H9 (cell line): ENCODE measurements at regions not wholly inside any gene's neighbourhood (a gene's known extent, or its start where the extent isn't known, plus 50 kb on each side); places are given as distances from the start of the nearest gene placed in this dataset.

Experiments
- DNase-seq: peaks from one replicate; pipeline ENCODE4 v3.0.0-alpha.2; 2017
- H2AFZ ChIP-seq: one replicate; pipeline ENCODE4 v1.6.1; 2013; ENCODE audit warnings: mild to moderate bottlenecking, low read length, control low read depth, moderate library complexity
- H2AK5ac ChIP-seq: 2 replicates; pipeline ENCODE4 v1.6.1; 2013; ENCODE audit warnings: low read length, control low read depth, mixed read lengths; ENCODE audit not compliant: insufficient read length
- H2BK120ac ChIP-seq: one replicate; pipeline ENCODE4 v1.6.1; 2013; ENCODE audit warnings: low read depth, mild to moderate bottlenecking, low read length, control low read depth, inconsistent platforms; ENCODE audit not compliant: poor library complexity, severe bottlenecking
- H2BK12ac ChIP-seq: 2 replicates; pipeline ENCODE4 v1.6.1; 2013; ENCODE audit warnings: low read length, control low read depth, mixed read lengths, low read depth; ENCODE audit not compliant: insufficient read length
- H2BK15ac ChIP-seq: 2 replicates; pipeline ENCODE4 v1.6.1; 2013; ENCODE audit warnings: low read depth, low read length, control low read depth
- H2BK20ac ChIP-seq: one replicate; pipeline ENCODE4 v1.6.1; 2013; ENCODE audit warnings: low read depth, mild to moderate bottlenecking, low read length, control low read depth, inconsistent platforms; ENCODE audit not compliant: poor library complexity, severe bottlenecking
- H2BK5ac ChIP-seq: 2 replicates; pipeline ENCODE4 v1.6.1; 2013; ENCODE audit warnings: low read length, control low read depth, mixed read lengths; ENCODE audit not compliant: insufficient read length
- H3K14ac ChIP-seq: 2 replicates; pipeline ENCODE4 v1.6.1; 2013; ENCODE audit warnings: low read length, control low read depth; ENCODE audit not compliant: insufficient read depth
- H3K18ac ChIP-seq: 2 replicates; pipeline ENCODE4 v1.6.1; 2013; ENCODE audit warnings: low read depth, mild to moderate bottlenecking, mixed read lengths, low read length, control low read depth; ENCODE audit not compliant: insufficient read length
- H3K23ac ChIP-seq: 2 replicates; pipeline ENCODE4 v1.6.1; 2013; ENCODE audit warnings: low read length, control low read depth, mixed read lengths, low read depth; ENCODE audit not compliant: insufficient read length
- H3K23me2 ChIP-seq: 2 replicates; pipeline ENCODE4 v1.6.1; 2013; ENCODE audit warnings: low read depth, mild to moderate bottlenecking, mixed read lengths, low read length, control low read depth; ENCODE audit not compliant: insufficient read length, poor library complexity, severe bottlenecking
- H3K27ac ChIP-seq: 2 replicates; pipeline ENCODE4 v1.5.1; 2013; ENCODE audit warnings: low read length, control low read depth, mixed read lengths, low read depth; ENCODE audit not compliant: insufficient read length
- H3K27me3 ChIP-seq: 2 replicates; pipeline ENCODE4 v1.6.1; 2013; ENCODE audit warnings: low read length, control low read depth, inconsistent platforms; ENCODE audit not compliant: insufficient read depth
- H3K4ac ChIP-seq: 2 replicates; pipeline ENCODE4 v1.6.1; 2013; ENCODE audit warnings: low read depth, mild to moderate bottlenecking, control low read depth, inconsistent platforms, low read length, moderate library complexity
- H3K4me1 ChIP-seq: 2 replicates; pipeline ENCODE4 v1.6.1; 2013; ENCODE audit warnings: low read length, control low read depth, inconsistent platforms; ENCODE audit not compliant: insufficient read depth
- H3K4me2 ChIP-seq: 2 replicates; pipeline ENCODE4 v1.6.1; 2013; ENCODE audit warnings: low read length, control low read depth, mixed read lengths; ENCODE audit not compliant: insufficient read length, insufficient read depth
- H3K56ac ChIP-seq: 2 replicates; pipeline ENCODE4 v1.6.1; 2013; ENCODE audit warnings: low read depth, mild to moderate bottlenecking, mixed read lengths, low read length, control low read depth; ENCODE audit not compliant: insufficient read length
- H3K79me1 ChIP-seq: 2 replicates; pipeline ENCODE4 v1.6.1; 2013; ENCODE audit warnings: low read depth, mild to moderate bottlenecking, moderate library complexity, low read length, control low read depth, inconsistent platforms; ENCODE audit not compliant: insufficient read depth, poor library complexity, severe bottlenecking
- H3K79me2 ChIP-seq: 2 replicates; pipeline ENCODE4 v1.6.1; 2013; ENCODE audit warnings: low read length, control low read depth, inconsistent platforms; ENCODE audit not compliant: insufficient read depth
- H3K9ac ChIP-seq: 2 replicates; pipeline ENCODE4 v1.6.1; 2013; ENCODE audit warnings: low read length, control low read depth, mixed read lengths; ENCODE audit not compliant: insufficient read length; ENCODE audit errors: extremely low read depth
- H3K9me3 ChIP-seq: one replicate; pipeline ENCODE4 v1.6.1; 2013; ENCODE audit warnings: low read depth, low read length, inconsistent platforms; ENCODE audit not compliant: control insufficient read depth
- H3T11ph ChIP-seq: one replicate; pipeline ENCODE4 v1.6.1; 2013; ENCODE audit warnings: mild to moderate bottlenecking, low read length, control low read depth, inconsistent platforms
- H4K20me1 ChIP-seq: one replicate; pipeline ENCODE4 v1.6.1; 2013; ENCODE audit not compliant: control insufficient read depth, insufficient read length, insufficient read depth
- H4K5ac ChIP-seq: 2 replicates; pipeline ENCODE4 v1.6.1; 2013; ENCODE audit warnings: low read depth, mild to moderate bottlenecking, mixed read lengths, low read length, control low read depth; ENCODE audit not compliant: insufficient read length
- H4K8ac ChIP-seq: replicated peaks from 2 replicates; pipeline ENCODE4 v1.6.1; 2013; ENCODE audit warnings: low read length, control low read depth, mixed read lengths, low read depth; ENCODE audit not compliant: insufficient read length
- H4K91ac ChIP-seq: 2 replicates; pipeline ENCODE4 v1.6.1; 2013; ENCODE audit warnings: low read depth, mild to moderate bottlenecking, moderate library complexity, mixed read lengths, low read length, control low read depth; ENCODE audit not compliant: insufficient read length
- H3K27ac Mint-ChIP-seq, 3 experiments: 2 replicates in 2 of 3; 3 replicates in 1 of 3; pipeline ENCODE4 v1.8.0; 2020 to 2021; ENCODE audit warnings: mixed read lengths in 3 of 3, mild to moderate bottlenecking in 1 of 3, moderate library complexity in 1 of 3
- H3K27me3 Mint-ChIP-seq: 2 replicates; pipeline ENCODE4 v1.8.0; 2021; ENCODE audit warnings: low read depth, mild to moderate bottlenecking, moderate library complexity, mixed read lengths
- H3K36me3 Mint-ChIP-seq, 3 experiments: 2 replicates in 2 of 3; 3 replicates in 1 of 3; pipeline ENCODE4 v1.8.0; 2020 to 2021; ENCODE audit warnings: low read depth in 3 of 3, mixed read lengths in 3 of 3; ENCODE audit not compliant: insufficient read depth in 1 of 3
- H3K4me1 Mint-ChIP-seq, 2 experiments: 2 replicates each; pipeline ENCODE4 v1.8.0; 2020; ENCODE audit warnings: mixed read lengths in 2 of 2
- H3K4me3 Mint-ChIP-seq, 2 experiments: 2 replicates in 1 of 2; 3 replicates in 1 of 2; pipeline ENCODE4 v1.8.0; 2020 to 2021; ENCODE audit warnings: mild to moderate bottlenecking in 2 of 2, mixed read lengths in 2 of 2, moderate library complexity in 1 of 2
- H3K9me3 Mint-ChIP-seq, 2 experiments: 2 replicates in 1 of 2; 3 replicates in 1 of 2; pipeline ENCODE4 v1.8.0; 2020; ENCODE audit warnings: mild to moderate bottlenecking in 2 of 2, mixed read lengths in 2 of 2, moderate library complexity in 1 of 2
- CTCF ChIP-seq: fragments of 200-600 bp; sonication (generic); conservative IDR thresholded peaks from 3 replicates; pipeline ENCODE4 v1.8.0; 2021; ENCODE audit warnings: antibody characterized with exemption, mild to moderate bottlenecking
- WGBS: extraction: QIAGEN DNeasy Blood & Tissue Kit; methylation state at CpG from one replicate; pipeline ENCODE4 v1.1.7; 2013; ENCODE audit warnings: missing lambda C conversion rate, low lambda C conversion rate, mixed read lengths; ENCODE audit not compliant: insufficient read length; ENCODE audit errors: extremely low coverage; 5-methylcytosine and 5-hydroxymethylcytosine counted together

GRCh38 chr1:195790514-195791168, 817.6 kb downstream of the KCNT2 start:
- Histone ChIP-seq H3K23me2 (no peaks in the 10 kb centered on the region), H2BK20ac (no peak overlapping the region), H2AFZ (no peak overlapping the region), H3K27ac (no peak overlapping the region), H2BK120ac (no peak overlapping the region), H3K9ac (no peak overlapping the region), H3K18ac (no peak overlapping the region), H2AK5ac (no peak overlapping the region), H3K9me3 (peaks cover 10% of the 10 kb centered on the region), H3K56ac (no peak overlapping the region), H3K4me2 (no peak overlapping the region), H3K14ac (no peak overlapping the region), H3K79me2 (no peaks in the 10 kb centered on the region), H4K20me1 (no peaks in the 10 kb centered on the region), H2BK12ac (no peak overlapping the region), H3K27me3 (no peaks in the 10 kb centered on the region), H2BK15ac (no peak overlapping the region), H4K5ac (no peak overlapping the region), H3T11ph (no peak overlapping the region), H4K8ac (no peak overlapping the region), H4K91ac (no peak overlapping the region), H3K4me1 (no peaks in the 10 kb centered on the region; the same call in 1 of the 2 replicates), H3K79me1 (no peaks in the 10 kb centered on the region), H3K4ac (no peak overlapping the region), H2BK5ac (no peak overlapping the region), H3K23ac (no peak overlapping the region)
- Mint-ChIP-seq H3K4me3 (no peak overlapping the region), H3K27me3 (no peaks in the 10 kb centered on the region), H3K4me1 (peaks cover 4 to 5% of the 10 kb centered on the region in 2 experiments), H3K36me3 (peaks cover 2 to 7% (median 3%) of the 10 kb centered on the region in 3 experiments; a peak in 3 of 7 replicates), H3K9me3 (peaks cover 5% of the 10 kb centered on the region in 2 experiments; a peak in 4 of 5 replicates), H3K27ac (no peak overlapping the region)
- no CpG with 5 or more reads among the region's 8 CpGs for WGBS
- DNase-seq, result no peak
- no peak for TF ChIP-seq CTCF
